ENCODE measurements at regions not wholly inside any gene's neighbourhood (a gene's known extent, or its start where the extent isn't known, plus 50 kb on each side); places are given as distances from the start of the nearest gene placed in this dataset.

DNA sequence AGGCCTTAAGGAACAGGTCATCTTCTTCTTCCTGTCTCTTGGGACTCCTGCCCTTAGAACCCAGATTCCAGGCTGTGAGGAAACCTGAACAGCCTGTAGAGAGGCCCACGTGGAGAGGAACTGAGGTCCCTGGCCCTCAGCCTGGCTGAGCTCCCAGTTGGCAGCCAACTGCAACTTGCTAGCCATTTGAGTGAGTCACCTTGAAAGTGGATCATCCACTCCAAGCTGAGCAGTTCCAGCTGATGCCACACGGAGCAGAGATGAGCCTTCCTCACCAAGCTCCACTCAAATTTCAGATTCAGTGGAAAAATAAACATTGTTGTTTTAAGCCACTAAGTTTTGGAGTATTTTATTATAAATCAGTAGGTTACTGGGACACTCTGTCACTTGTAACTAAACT, 392.5 kb downstream of the BCOR start:
- Histone ChIP-seq H3K36me3 (ENCODE audit: low read length) (no peaks in the 10 kb centered on the region), H3K27me3 (ENCODE audit: low read length) (no peaks in the 10 kb centered on the region), H2AFZ (ENCODE audit: low read depth, low read length, severe bottlenecking) (no peak overlapping the region), H3F3A (ENCODE audit: insufficient read depth) (no peaks in the 10 kb centered on the region), H4K20me1 (ENCODE audit: low read depth, low read length) (no peaks in the 10 kb centered on the region), H3K79me2 (ENCODE audit: insufficient read depth, low read length) (no peaks in the 10 kb centered on the region), H3K9me3 (ENCODE audit: insufficient read depth, low read length) (no peaks in the 10 kb centered on the region), H3K4me3 (ENCODE audit: insufficient read depth, low read length, poor library complexity, severe bottlenecking) (no peak overlapping the region), H3K4me2 (ENCODE audit: low read depth, low read length, poor library complexity, severe bottlenecking) (no peak overlapping the region), H3K27ac (ENCODE audit: low read depth, low read length) (no peak overlapping the region), H3K9ac (ENCODE audit: low read length) (no peak overlapping the region), H3K9me2 (replicated peaks; ENCODE audit: insufficient read depth, low read length) (no peaks in the 10 kb centered on the region)
- TF ChIP-seq EZH2phosphoT487 (conservative IDR thresholded peaks at IDR 0.05; ENCODE audit: low read length): no peak
- TF ChIP-seq, protein P1, sequence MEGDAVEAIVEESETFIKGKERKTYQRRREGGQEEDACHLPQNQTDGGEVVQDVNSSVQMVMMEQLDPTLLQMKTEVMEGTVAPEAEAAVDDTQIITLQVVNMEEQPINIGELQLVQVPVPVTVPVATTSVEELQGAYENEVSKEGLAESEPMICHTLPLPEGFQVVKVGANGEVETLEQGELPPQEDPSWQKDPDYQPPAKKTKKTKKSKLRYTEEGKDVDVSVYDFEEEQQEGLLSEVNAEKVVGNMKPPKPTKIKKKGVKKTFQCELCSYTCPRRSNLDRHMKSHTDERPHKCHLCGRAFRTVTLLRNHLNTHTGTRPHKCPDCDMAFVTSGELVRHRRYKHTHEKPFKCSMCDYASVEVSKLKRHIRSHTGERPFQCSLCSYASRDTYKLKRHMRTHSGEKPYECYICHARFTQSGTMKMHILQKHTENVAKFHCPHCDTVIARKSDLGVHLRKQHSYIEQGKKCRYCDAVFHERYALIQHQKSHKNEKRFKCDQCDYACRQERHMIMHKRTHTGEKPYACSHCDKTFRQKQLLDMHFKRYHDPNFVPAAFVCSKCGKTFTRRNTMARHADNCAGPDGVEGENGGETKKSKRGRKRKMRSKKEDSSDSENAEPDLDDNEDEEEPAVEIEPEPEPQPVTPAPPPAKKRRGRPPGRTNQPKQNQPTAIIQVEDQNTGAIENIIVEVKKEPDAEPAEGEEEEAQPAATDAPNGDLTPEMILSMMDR (IDR thresholded peaks at IDR 0.05; ENCODE audit: insufficient read depth, low read length, poor library complexity, severe bottlenecking): no peak

DNA sequence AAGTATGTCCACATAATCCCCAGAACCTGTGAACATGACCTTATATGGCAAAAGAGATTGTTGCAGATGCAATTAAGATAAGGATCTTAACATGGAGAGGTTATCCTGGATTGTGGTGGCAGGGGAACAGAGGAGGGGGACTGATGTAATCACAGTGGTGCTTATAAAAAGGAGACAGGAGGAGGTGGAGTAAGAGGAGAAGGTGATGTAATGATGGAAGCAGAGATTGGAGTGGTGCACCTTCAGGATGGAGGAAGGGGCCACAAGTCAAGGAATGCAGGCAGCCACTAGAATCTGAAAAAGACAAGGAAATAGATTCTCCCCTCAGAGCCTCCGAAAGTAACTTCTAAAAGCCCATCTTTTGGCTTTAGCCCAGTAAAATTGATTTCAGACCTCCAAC, 388.4 kb downstream of the BCOR start:
- TF ChIP-seq, protein P1 (IDR thresholded peaks at IDR 0.05; ENCODE audit: insufficient read depth, low read length, poor library complexity, severe bottlenecking): no peak
- TF ChIP-seq EZH2phosphoT487 (conservative IDR thresholded peaks at IDR 0.05; ENCODE audit: low read length): no peak
- Histone ChIP-seq H3K4me2 (ENCODE audit: low read depth, low read length, poor library complexity, severe bottlenecking) (no peak overlapping the region), H3K9me3 (ENCODE audit: insufficient read depth, low read length) (no peaks in the 10 kb centered on the region), H3K27ac (ENCODE audit: low read depth, low read length) (no peak overlapping the region), H3K36me3 (ENCODE audit: low read length) (no peaks in the 10 kb centered on the region), H3K4me3 (ENCODE audit: insufficient read depth, low read length, poor library complexity, severe bottlenecking) (no peak overlapping the region), H3F3A (ENCODE audit: insufficient read depth) (no peaks in the 10 kb centered on the region), H2AFZ (ENCODE audit: low read depth, low read length, severe bottlenecking) (no peak overlapping the region), H4K20me1 (ENCODE audit: low read depth, low read length) (no peaks in the 10 kb centered on the region), H3K9ac (ENCODE audit: low read length) (no peak overlapping the region), H3K9me2 (replicated peaks; ENCODE audit: insufficient read depth, low read length) (no peaks in the 10 kb centered on the region), H3K27me3 (ENCODE audit: low read length) (no peaks in the 10 kb centered on the region), H3K79me2 (ENCODE audit: insufficient read depth, low read length) (no peaks in the 10 kb centered on the region)

DNA sequence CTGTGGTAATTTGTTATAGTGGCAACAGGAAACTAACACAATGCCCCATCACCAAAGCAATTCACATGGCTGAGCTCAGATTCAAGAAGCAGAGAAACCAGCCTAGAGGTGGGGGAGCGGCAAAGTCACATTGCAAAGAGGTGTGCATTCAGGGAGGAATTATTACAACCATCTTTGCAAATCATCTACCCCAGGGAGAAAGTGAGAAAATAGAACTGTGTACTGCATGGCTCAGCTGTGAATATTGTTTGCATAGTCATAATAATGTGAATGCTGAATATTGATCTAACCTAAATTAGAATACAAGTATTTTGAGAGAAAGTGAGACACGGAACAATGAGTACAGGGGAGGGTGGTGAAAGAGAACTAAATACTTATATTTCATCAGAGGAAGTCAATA, 387.9 kb downstream of the BCOR start:
- no peaks in the 10 kb centered on the region for H3K27me3 ChIP-seq (ENCODE audit: low read length)
- H3K4me2 ChIP-seq (ENCODE audit: low read depth, low read length, poor library complexity, severe bottlenecking): no peak overlapping the region
- no peaks in the 10 kb centered on the region for H3K36me3 ChIP-seq (ENCODE audit: low read length)
- no peaks in the 10 kb centered on the region for H3K79me2 ChIP-seq (ENCODE audit: insufficient read depth, low read length)
- no peaks in the 10 kb centered on the region for H3K9me3 ChIP-seq (ENCODE audit: insufficient read depth, low read length)
- H4K20me1 ChIP-seq (ENCODE audit: low read depth, low read length): no peaks in the 10 kb centered on the region
- no peak overlapping the region for H2AFZ ChIP-seq (ENCODE audit: low read depth, low read length, severe bottlenecking)
- no peaks in the 10 kb centered on the region for H3K9me2 ChIP-seq (replicated peaks; ENCODE audit: insufficient read depth, low read length)
- H3K27ac ChIP-seq (ENCODE audit: low read depth, low read length): no peak overlapping the region
- no peak overlapping the region for H3K4me3 ChIP-seq (ENCODE audit: insufficient read depth, low read length, poor library complexity, severe bottlenecking)
- H3K9ac ChIP-seq (ENCODE audit: low read length): no peak overlapping the region
- H3F3A ChIP-seq (ENCODE audit: insufficient read depth): no peaks in the 10 kb centered on the region
- TF ChIP-seq EZH2phosphoT487 (conservative IDR thresholded peaks at IDR 0.05; ENCODE audit: low read length): no peak
- TF ChIP-seq, protein P1 (IDR thresholded peaks at IDR 0.05; ENCODE audit: insufficient read depth, low read length, poor library complexity, severe bottlenecking): no peak
